ENCODE measurements at regions not wholly inside any gene's neighbourhood (a gene's known extent, or its start where the extent isn't known, plus 50 kb on each side); places are given as distances from the start of the nearest gene placed in this dataset.

DNA sequence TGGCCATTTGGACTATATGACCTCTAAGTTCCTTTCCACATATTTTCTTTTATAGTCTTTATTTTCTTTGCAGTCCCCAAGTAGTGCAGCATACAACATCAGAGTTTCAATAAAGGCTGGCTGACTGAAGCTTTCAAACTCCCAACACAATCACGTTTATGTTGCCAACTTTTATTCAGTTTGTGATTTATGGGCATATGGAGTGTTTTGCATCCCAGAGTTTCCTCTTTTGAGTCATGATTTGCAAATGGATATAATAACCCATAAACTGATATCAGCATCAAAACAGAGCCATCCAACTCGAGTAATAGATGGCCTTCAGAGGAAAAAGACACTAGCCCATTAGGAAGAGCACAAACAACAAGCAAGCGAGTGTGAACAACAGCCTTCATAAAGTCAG is 414.0 kb downstream of the ELAVL2 start:
- in situ Hi-C loops (cut with HindIII; ENCODE audit: low sequenced_read_pairs), result no loop called here

GRCh38 chr9:23412458-23412857 is 413.6 kb downstream of the ELAVL2 start:
- in situ Hi-C loops (cut with HindIII; ENCODE audit: low sequenced_read_pairs), result no loop called here

DNA sequence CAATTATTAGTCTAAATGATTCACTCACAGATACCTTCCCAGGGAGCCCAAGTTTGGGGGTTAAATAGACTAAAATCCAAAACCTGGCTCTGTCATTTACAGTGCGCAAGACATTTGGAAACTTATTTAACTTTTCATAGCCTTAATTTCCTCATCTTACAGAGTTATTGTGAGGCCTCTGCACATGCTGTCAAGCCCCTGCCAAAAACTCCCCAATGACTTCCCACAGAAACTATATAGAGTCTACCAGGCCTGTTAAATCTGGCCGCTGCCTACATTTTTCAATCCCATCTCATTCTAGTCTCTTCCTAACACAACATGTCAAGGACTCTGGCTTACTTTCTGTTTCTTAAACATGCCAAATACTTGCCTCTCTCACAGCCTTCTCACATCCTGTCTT is 412.5 kb downstream of the ELAVL2 start:
- in situ Hi-C loops (cut with HindIII; ENCODE audit: low sequenced_read_pairs), result no loop called here

GRCh38 chr9:23423999-23424398 is 402.0 kb downstream of the ELAVL2 start:
- in situ Hi-C loops (cut with HindIII; ENCODE audit: low sequenced_read_pairs), result no loop called here

- in situ Hi-C loops (cut with HindIII; ENCODE audit: low sequenced_read_pairs), result no loop called here
Measured at GRCh38 chr9:23426144-23426543, 399.9 kb downstream of the ELAVL2 start.

DNA sequence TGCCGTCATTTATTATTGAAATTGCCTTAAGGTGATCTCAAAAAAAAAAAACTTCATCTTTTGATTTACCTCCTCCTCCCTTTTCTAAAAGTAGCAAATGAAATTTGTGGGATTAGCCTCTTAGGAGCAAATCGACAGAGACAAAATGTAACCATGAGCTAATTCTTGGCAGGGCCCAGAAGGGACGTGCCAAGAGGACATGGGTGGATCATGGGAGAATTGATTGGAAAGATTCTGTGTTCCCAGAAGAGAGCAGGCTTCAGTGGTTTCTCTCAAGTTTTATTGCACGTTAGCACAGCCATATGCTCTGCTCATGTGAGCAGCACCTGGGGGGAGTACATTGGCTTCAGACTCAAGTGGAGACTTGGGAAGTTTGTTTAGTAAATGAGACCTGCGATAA is 394.6 kb downstream of the ELAVL2 start:
- in situ Hi-C loops (cut with HindIII; ENCODE audit: low sequenced_read_pairs), result no loop called here

- in situ Hi-C loops (cut with HindIII; ENCODE audit: low sequenced_read_pairs), result no loop called here
Measured at GRCh38 chr9:23434654-23435053, 391.4 kb downstream of the ELAVL2 start.

GRCh38 chr9:23438299-23438907 is 387.6 kb downstream of the ELAVL2 start:
- in situ Hi-C loops (cut with HindIII; ENCODE audit: low sequenced_read_pairs), result no loop called here

GRCh38 chr9:23441275-23441674 is 384.8 kb downstream of the ELAVL2 start:
- in situ Hi-C loops (cut with HindIII; ENCODE audit: low sequenced_read_pairs), result no loop called here

GRCh38 chr9:23444658-23445057 is 381.4 kb downstream of the ELAVL2 start:
- in situ Hi-C loops (cut with HindIII; ENCODE audit: low sequenced_read_pairs), result no loop called here

GRCh38 chr9:23447166-23447565 is 378.9 kb downstream of the ELAVL2 start:
- in situ Hi-C loops (cut with HindIII; ENCODE audit: low sequenced_read_pairs), result no loop called here

- in situ Hi-C loops (cut with HindIII; ENCODE audit: low sequenced_read_pairs), result no loop called here
Measured at GRCh38 chr9:23447944-23448343, 378.1 kb downstream of the ELAVL2 start.

GRCh38 chr9:23451802-23452418 is 374.1 kb downstream of the ELAVL2 start:
- in situ Hi-C loops (cut with HindIII; ENCODE audit: low sequenced_read_pairs), result no loop called here

DNA sequence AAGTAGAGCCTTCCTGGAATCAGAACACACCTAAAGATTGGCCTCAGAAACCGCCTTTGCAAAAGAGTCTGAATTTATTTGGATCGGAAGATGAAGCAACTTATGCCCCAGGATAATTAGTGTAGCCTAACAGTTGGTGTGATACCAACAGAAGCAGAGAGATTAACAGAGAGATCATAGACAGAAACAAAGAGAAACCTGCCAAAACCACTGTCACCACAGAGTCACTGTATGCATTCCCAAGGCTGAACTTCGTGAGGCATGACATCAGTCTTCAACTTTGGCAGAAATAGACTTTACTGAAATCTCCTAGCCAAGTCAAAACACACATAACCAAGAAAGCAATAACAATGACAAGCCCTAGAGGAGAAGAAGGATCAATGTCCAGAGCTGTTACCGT is 361.8 kb downstream of the ELAVL2 start:
- in situ Hi-C loops (cut with HindIII; ENCODE audit: low sequenced_read_pairs), result no loop called here

GRCh38 chr9:23467276-23467675 is 358.8 kb downstream of the ELAVL2 start:
- in situ Hi-C loops (cut with HindIII; ENCODE audit: low sequenced_read_pairs), result no loop called here

DNA sequence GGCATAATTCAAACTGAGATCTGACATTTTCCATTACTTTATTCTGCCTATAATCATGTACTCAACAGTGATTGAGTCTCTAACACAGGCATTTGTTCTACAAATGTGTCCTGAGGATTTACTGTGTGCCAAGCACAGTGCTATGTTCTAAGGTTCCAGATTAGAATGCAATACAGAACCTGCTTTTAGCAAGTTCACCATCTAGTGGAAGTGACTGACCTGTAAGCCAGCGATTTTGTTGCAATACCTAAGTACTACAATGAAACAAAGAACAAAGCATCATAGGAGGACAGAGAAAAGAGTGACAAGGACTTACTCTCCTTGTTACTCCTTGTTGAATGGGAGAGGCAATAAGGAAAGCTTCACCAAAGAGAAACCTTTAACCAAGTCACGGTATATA is 348.1 kb downstream of the ELAVL2 start:
- in situ Hi-C loops (cut with HindIII; ENCODE audit: low sequenced_read_pairs), result no loop called here

- in situ Hi-C loops (cut with HindIII; ENCODE audit: low sequenced_read_pairs), result no loop called here
Measured at GRCh38 chr9:23483566-23483965, 342.5 kb downstream of the ELAVL2 start.

- in situ Hi-C loops (cut with HindIII; ENCODE audit: low sequenced_read_pairs), result no loop called here
Measured at GRCh38 chr9:23492126-23493002, 333.7 kb downstream of the ELAVL2 start.

DNA sequence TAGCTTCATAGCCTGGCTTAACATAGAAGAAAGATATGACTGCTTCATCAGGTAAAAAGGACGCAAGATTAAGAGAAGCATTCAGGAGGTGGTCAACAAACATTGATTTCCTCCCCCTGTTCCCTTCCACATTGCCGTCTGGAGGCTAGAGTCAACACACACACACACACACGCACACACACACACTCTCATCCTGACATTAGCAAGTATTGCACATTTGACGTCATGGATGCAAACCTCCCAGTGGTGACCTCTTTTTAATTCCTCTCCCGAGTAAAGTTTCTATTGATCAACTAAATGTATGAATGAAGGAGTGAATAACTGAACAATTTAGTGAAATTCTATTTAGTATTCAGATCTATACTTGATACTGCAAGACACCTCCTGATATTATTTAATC is 332.8 kb downstream of the ELAVL2 start:
- in situ Hi-C loops (cut with HindIII; ENCODE audit: low sequenced_read_pairs), result no loop called here

- in situ Hi-C loops (cut with HindIII; ENCODE audit: low sequenced_read_pairs), result no loop called here
Measured at GRCh38 chr9:23496489-23497136, 329.4 kb downstream of the ELAVL2 start.

DNA sequence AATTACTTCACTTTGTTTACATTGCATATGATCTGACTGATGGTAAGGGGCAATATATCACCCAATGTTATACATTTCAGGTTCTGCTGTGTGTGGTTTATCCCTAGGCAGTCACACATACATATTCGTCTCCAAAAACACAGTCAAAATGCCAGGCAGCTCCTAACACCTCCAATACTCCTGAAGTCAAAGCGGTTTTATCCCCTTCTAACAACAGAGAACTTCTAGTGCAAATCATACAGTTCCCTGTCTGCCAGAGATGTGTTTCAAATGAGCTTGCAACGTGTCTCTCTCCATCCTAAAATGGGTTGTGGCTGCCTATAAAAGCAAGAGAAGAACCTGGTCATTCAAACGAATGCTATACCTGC is 328.9 kb downstream of the ELAVL2 start:
- in situ Hi-C loops (cut with HindIII; ENCODE audit: low sequenced_read_pairs), result no loop called here

DNA sequence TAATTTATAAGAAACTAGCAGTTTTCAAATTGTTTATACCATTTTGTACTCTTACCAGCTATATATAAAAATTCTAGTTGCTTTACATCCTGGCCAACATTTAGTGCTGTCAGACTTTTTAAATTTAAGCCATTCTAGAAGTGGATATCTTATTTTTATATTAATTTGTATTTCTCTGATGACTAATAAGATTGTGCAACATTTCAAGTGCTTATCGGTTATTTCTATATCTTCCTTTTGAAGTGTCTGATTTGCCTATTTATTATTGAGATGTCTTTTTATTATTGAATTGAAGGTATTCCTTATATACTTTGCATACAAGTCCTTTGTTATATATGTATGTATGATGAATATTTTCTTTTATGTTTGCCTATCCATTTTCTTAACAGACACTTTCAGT is 324.0 kb downstream of the ELAVL2 start:
- in situ Hi-C loops (cut with HindIII; ENCODE audit: low sequenced_read_pairs), result no loop called here
